ENCODE measurements at regions not wholly inside any gene's neighbourhood (a gene's known extent, or its start where the extent isn't known, plus 50 kb on each side); places are given as distances from the start of the nearest gene placed in this dataset.
A peak's percentile ranks its signal among the peaks of the same experiment; 100 is the strongest.

DNA sequence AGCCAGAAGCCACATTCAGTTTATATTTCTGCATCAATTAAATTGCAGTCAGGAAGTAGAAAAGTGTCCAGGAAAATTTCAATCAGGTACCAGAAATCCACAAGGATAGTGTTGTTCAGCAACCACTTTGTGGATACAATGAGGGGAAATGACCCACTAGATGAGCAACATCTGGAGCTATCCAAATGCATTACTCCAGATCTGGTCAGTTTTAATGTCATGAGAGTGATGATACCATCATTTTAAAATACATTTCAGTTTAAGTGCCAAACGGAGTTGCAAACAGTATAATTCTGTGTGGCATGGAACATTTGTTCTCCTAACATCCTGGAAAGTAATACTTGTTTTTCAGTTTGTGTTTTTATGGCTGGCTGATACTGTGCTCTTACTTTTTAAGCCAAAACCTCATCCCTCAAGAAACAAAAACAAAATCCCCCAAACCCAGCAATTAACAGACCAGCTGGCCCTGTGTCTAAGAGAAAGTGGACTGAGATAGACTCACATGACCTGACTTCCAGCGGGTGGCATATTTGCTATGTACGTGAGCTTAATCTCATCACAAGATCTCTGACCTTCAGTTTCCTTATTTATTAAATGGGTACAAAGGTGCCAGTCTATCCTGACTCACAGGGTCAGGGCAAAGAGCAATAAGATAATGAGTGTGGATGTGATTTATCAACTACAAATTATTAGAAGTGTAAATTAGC is 58.8 kb upstream of the CNKSR3 start:
- Histone ChIP-seq H3K9me2 (no peaks in the 10 kb centered on the region), H3K27me3 (ENCODE audit: insufficient read depth) (no peaks in the 10 kb centered on the region; the same call in 1 of the 2 replicates), H2AFZ (ENCODE audit: low read depth) (no peak overlapping the region), H3F3A (replicated peaks; ENCODE audit: insufficient read depth) (no peaks in the 10 kb centered on the region), H3K9me3 (no peaks in the 10 kb centered on the region), H3K36me3 (replicated peaks in 1 of 2; ENCODE audit: control insufficient read depth in 1 of 2, insufficient read depth in 2 of 2, low read length in 1 of 2) (no peaks in the 10 kb centered on the region), H3K4me1 (ENCODE audit: control insufficient read depth in 1 of 2, insufficient read depth in 2 of 2, low read depth in 1 of 2, low read length in 1 of 2) (peaks cover 0 to 18% of the 10 kb centered on the region in 2 experiments; a peak in 2 of 4 replicates), H3K9ac (no peak overlapping the region), H3K79me2 (ENCODE audit: insufficient read depth) (no peaks in the 10 kb centered on the region), H3K27ac (ENCODE audit: low read depth in 2 of 2, low read length in 1 of 2) (peak overlapping the region; percentile 29 to 98; a peak in 3 of 4 replicates), H3K4me3 (ENCODE audit: low read depth in 2 of 2, low read length in 1 of 2) (no peak overlapping the region; a peak in 1 of 4 replicates), H3K4me2 (no peak overlapping the region), H4K20me1 (ENCODE audit: insufficient read depth) (no peaks in the 10 kb centered on the region)
- ChIA-PET POLR2A (interaction anchor here (0.6 to 1.0 kb wide), 3 partner anchors 59 to 428 kb away, joined by 3 to 5 read pairs (median 5); partner anchors contain the start of gene CNKSR3), CTCF (interaction anchor here (0.5 to 1.5 kb wide), 11 partner anchors 12 to 340 kb away, joined by 3 to 7 read pairs (median 3); partner anchors contain the start of gene CNKSR3)
- DNase-seq, result peak; percentile 73
- 16% methylated on average over 3 of the region's 3 CpGs for WGBS (ENCODE audit: low lambda C conversion rate)
- no peak for TF ChIP-seq FOXM1 (IDR thresholded peaks at IDR 0.05; ENCODE audit: low read depth)
- no peak for TF ChIP-seq EZH2phosphoT487 (IDR thresholded peaks at IDR 0.05; ENCODE audit: borderline replicate concordance, low read depth)
- peak; percentile 78 for TF ChIP-seq FOXJ3 (CRISPR knock-in tag; IDR thresholded peaks at IDR 0.05)
- TF ChIP-seq GABPA (IDR thresholded peaks at IDR 0.05; ENCODE audit: low read depth), result no peak
- TF ChIP-seq TAF1 (IDR thresholded peaks at IDR 0.05; ENCODE audit: borderline replicate concordance, low read depth, low read length), result no peak
- peak; percentile 29; the same call in 1 of the 2 replicates for TF ChIP-seq RAD21 (IDR thresholded peaks at IDR 0.05; ENCODE audit: low read length)
- TF ChIP-seq, protein P1, sequence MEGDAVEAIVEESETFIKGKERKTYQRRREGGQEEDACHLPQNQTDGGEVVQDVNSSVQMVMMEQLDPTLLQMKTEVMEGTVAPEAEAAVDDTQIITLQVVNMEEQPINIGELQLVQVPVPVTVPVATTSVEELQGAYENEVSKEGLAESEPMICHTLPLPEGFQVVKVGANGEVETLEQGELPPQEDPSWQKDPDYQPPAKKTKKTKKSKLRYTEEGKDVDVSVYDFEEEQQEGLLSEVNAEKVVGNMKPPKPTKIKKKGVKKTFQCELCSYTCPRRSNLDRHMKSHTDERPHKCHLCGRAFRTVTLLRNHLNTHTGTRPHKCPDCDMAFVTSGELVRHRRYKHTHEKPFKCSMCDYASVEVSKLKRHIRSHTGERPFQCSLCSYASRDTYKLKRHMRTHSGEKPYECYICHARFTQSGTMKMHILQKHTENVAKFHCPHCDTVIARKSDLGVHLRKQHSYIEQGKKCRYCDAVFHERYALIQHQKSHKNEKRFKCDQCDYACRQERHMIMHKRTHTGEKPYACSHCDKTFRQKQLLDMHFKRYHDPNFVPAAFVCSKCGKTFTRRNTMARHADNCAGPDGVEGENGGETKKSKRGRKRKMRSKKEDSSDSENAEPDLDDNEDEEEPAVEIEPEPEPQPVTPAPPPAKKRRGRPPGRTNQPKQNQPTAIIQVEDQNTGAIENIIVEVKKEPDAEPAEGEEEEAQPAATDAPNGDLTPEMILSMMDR (IDR thresholded peaks at IDR 0.05), result no peak
- TF ChIP-seq NRF1 (IDR thresholded peaks at IDR 0.05; ENCODE audit: low read depth, low read length), result no peak
- peak; percentile 89 for TF ChIP-seq RCOR1 (IDR thresholded peaks at IDR 0.05; ENCODE audit: low read length)
- TF ChIP-seq, protein P2, sequence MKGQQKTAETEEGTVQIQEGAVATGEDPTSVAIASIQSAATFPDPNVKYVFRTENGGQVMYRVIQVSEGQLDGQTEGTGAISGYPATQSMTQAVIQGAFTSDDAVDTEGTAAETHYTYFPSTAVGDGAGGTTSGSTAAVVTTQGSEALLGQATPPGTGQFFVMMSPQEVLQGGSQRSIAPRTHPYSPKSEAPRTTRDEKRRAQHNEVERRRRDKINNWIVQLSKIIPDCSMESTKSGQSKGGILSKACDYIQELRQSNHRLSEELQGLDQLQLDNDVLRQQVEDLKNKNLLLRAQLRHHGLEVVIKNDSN (IDR thresholded peaks at IDR 0.05; ENCODE audit: borderline replicate concordance, low read depth), result 0 out of 2 replicates have a peak, but pooled peaks have one; percentile 7
- no peak for TF ChIP-seq RXRA (IDR thresholded peaks at IDR 0.05; ENCODE audit: borderline replicate concordance, low read depth)
- TF ChIP-seq NFIC (IDR thresholded peaks at IDR 0.05; ENCODE audit: borderline replicate concordance), result no peak
- peak; percentile 9; the same call in 1 of the 2 replicates for TF ChIP-seq SMC3 (IDR thresholded peaks at IDR 0.05; ENCODE audit: low read depth, low read length)
- no peak for TF ChIP-seq MXI1 (IDR thresholded peaks at IDR 0.05; ENCODE audit: low read depth, low read length)
- peak; percentile 43; the same call in 1 of the 2 replicates for TF ChIP-seq POLR2AphosphoS5 (IDR thresholded peaks at IDR 0.05; ENCODE audit: low read depth, low read length)
- TF ChIP-seq MAX (IDR thresholded peaks at IDR 0.05; ENCODE audit: low read depth), result no peak
- TF ChIP-seq FOSL2 (IDR thresholded peaks at IDR 0.05; ENCODE audit: borderline replicate concordance, low read depth), result no peak
- no peak for TF ChIP-seq TEAD4 (IDR thresholded peaks at IDR 0.05; ENCODE audit: borderline replicate concordance, insufficient read depth)
- peak; percentile 92 for TF ChIP-seq GATA2 (CRISPR knock-in tag; IDR thresholded peaks at IDR 0.05)
- TF ChIP-seq EP300 (IDR thresholded peaks at IDR 0.05; ENCODE audit: borderline replicate concordance in 1 of 2, low read depth in 1 of 2, low read length in 1 of 2), result peak in 1 of 2 experiments; percentile 95; a peak in 2 of 4 replicates
- no peak for TF ChIP-seq RFX5 (IDR thresholded peaks at IDR 0.05; ENCODE audit: low read length)
- TF ChIP-seq JUND (IDR thresholded peaks at IDR 0.05), result no peak
- TF ChIP-seq, protein P3, sequence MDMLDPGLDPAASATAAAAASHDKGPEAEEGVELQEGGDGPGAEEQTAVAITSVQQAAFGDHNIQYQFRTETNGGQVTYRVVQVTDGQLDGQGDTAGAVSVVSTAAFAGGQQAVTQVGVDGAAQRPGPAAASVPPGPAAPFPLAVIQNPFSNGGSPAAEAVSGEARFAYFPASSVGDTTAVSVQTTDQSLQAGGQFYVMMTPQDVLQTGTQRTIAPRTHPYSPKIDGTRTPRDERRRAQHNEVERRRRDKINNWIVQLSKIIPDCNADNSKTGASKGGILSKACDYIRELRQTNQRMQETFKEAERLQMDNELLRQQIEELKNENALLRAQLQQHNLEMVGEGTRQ (IDR thresholded peaks at IDR 0.05; ENCODE audit: borderline replicate concordance, low read depth, low read length), result no peak
- TF ChIP-seq ELF1 (IDR thresholded peaks at IDR 0.05), result no peak
- TF ChIP-seq, protein P4, sequence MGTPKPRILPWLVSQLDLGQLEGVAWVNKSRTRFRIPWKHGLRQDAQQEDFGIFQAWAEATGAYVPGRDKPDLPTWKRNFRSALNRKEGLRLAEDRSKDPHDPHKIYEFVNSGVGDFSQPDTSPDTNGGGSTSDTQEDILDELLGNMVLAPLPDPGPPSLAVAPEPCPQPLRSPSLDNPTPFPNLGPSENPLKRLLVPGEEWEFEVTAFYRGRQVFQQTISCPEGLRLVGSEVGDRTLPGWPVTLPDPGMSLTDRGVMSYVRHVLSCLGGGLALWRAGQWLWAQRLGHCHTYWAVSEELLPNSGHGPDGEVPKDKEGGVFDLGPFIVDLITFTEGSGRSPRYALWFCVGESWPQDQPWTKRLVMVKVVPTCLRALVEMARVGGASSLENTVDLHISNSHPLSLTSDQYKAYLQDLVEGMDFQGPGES (IDR thresholded peaks at IDR 0.05; ENCODE audit: low read depth, low read length), result no peak
- TF ChIP-seq, protein P5, sequence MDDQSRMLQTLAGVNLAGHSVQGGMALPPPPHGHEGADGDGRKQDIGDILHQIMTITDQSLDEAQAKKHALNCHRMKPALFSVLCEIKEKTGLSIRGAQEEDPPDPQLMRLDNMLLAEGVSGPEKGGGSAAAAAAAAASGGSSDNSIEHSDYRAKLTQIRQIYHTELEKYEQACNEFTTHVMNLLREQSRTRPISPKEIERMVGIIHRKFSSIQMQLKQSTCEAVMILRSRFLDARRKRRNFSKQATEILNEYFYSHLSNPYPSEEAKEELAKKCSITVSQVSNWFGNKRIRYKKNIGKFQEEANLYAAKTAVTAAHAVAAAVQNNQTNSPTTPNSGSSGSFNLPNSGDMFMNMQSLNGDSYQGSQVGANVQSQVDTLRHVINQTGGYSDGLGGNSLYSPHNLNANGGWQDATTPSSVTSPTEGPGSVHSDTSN (IDR thresholded peaks at IDR 0.05), result peak; percentile 17; the same call in 1 of the 2 replicates
- TF ChIP-seq MEF2A (IDR thresholded peaks at IDR 0.05; ENCODE audit: borderline replicate concordance, low read depth), result no peak
- peak; percentile 65 for TF ChIP-seq CHD2 (IDR thresholded peaks at IDR 0.05; ENCODE audit: low read length, partially characterized antibody)
- no peak for TF ChIP-seq SIN3A (IDR thresholded peaks at IDR 0.05; ENCODE audit: borderline replicate concordance, low read depth, low read length)
